Brain pericyte (primary cell): ENCODE measurements at regions not wholly inside any gene's neighbourhood (a gene's known extent, or its start where the extent isn't known, plus 50 kb on each side); places are given as distances from the start of the nearest gene placed in this dataset.

Source experiments
- DNase-seq: peaks from one replicate; pipeline ENCODE4 v3.0.0-alpha.2; 2012; ENCODE audit warnings: low read depth, low spot score

- no peak for DNase-seq
These were observed 455.0 kb upstream of the GJE1 start for GRCh38 chr6:141677598-141678211.

- DNase-seq: no peak
These were observed 456.8 kb upstream of the GJE1 start for GRCh38 chr6:141675957-141676356.

- no peak for DNase-seq
These were observed 463.6 kb upstream of the GJE1 start for GRCh38 chr6:141669141-141669540.

- no peak for DNase-seq
These were observed 465.0 kb upstream of the GJE1 start for GRCh38 chr6:141667580-141668309.

GRCh38 chr6:141666187-141666586 is 466.5 kb upstream of the GJE1 start:
- no peak for DNase-seq

- no peak for DNase-seq
These were observed 468.0 kb upstream of the GJE1 start for GRCh38 chr6:141664744-141665143.

- DNase-seq: no peak
These were observed 473.1 kb upstream of the GJE1 start for GRCh38 chr6:141659582-141659981.

- DNase-seq: no peak
These were observed 474.0 kb upstream of the GJE1 start for GRCh38 chr6:141658696-141659095.

- DNase-seq: no peak
These were observed 474.9 kb upstream of the GJE1 start for GRCh38 chr6:141657812-141658211.

- no peak for DNase-seq
These were observed 479.1 kb upstream of the GJE1 start for GRCh38 chr6:141653590-141653989.

- no peak for DNase-seq
These were observed 490.8 kb upstream of the GJE1 start for GRCh38 chr6:141641951-141642350.

GRCh38 chr6:141641406-141641805 is 491.3 kb upstream of the GJE1 start:
- DNase-seq: no peak

GRCh38 chr6:141635621-141636020 is 497.1 kb upstream of the GJE1 start:
- DNase-seq: no peak

- DNase-seq: no peak
These were observed 498.5 kb upstream of the GJE1 start for GRCh38 chr6:141634269-141634668.

GRCh38 chr6:141624301-141624700 is 508.4 kb upstream of the GJE1 start:
- DNase-seq: no peak

- no peak for DNase-seq
These were observed 514.5 kb upstream of the GJE1 start for GRCh38 chr6:141618180-141618581.

- no peak for DNase-seq
These were observed 522.0 kb upstream of the GJE1 start for GRCh38 chr6:141610741-141611140.

- DNase-seq: no peak
These were observed 524.8 kb upstream of the GJE1 start for GRCh38 chr6:141607956-141608355.

- no peak for DNase-seq
These were observed 534.2 kb upstream of the GJE1 start for GRCh38 chr6:141598487-141598886.

GRCh38 chr6:141594874-141595273 is 537.9 kb upstream of the GJE1 start:
- no peak for DNase-seq

- DNase-seq: no peak
These were observed 539.4 kb upstream of the GJE1 start for GRCh38 chr6:141593311-141593710.

- no peak for DNase-seq
These were observed 545.1 kb upstream of the GJE1 start for GRCh38 chr6:141587482-141588266.
